ENCODE measurements at regions not wholly inside any gene's neighbourhood (a gene's known extent, or its start where the extent isn't known, plus 50 kb on each side); places are given as distances from the start of the nearest gene placed in this dataset.

GRCh38 chr16:13438064-13438463, 481.9 kb upstream of the ERCC4 start:
- TF ChIP-seq CTCF (IDR thresholded peaks at IDR 0.05) (no peak), POLR2A (IDR thresholded peaks at IDR 0.05) (no peak)
